SK-N-SH (cell line): ENCODE measurements at regions not wholly inside any gene's neighbourhood (a gene's known extent, or its start where the extent isn't known, plus 50 kb on each side); places are given as distances from the start of the nearest gene placed in this dataset.

Source experiments
- CTCF ChIA-PET: fragments of 300-600, 350-600 bp; formaldehyde crosslinking; extraction: SDS; loops from one replicate; lab custom pipeline; 2021; lab: Yijun Ruan, JAX
- POLR2A ChIA-PET: fragments of 350-600 bp; sonication (Branson Sonifier 250); formaldehyde crosslinking; extraction: SDS; loops from one replicate; lab custom pipeline; 2020; ENCODE audit warnings: antibody characterized with exemption, inconsistent platforms; lab: Yijun Ruan, JAX
- DNase-seq: peaks from one replicate; pipeline ENCODE4 v3.0.0; 2012
- H2AFZ ChIP-seq: fragments of 200-600 bp; sonication (generic); 2 replicates; pipeline ENCODE4 v1.8.1; 2016; ENCODE audit warnings: antibody characterized with exemption, mild to moderate bottlenecking, low read depth
- H3F3A ChIP-seq: fragments of 200-600 bp; sonication (generic); replicated peaks from 2 replicates; pipeline ENCODE3; 2016; ENCODE audit warnings: antibody characterized with exemption, mild to moderate bottlenecking; ENCODE audit not compliant: insufficient read depth
- H3K27ac ChIP-seq, 2 experiments: fragments of 200-500 bp in 1 of 2; fragments of 200-600 bp in 1 of 2; sonication (Bioruptor generic) in 1 of 2; sonication (generic), shearing (Covaris generic) in 1 of 2; 2 replicates each; pipeline versions ENCODE4 v1.5.1 to v1.6.1; 2014 to 2016; ENCODE audit warnings: low read depth in 2 of 2, inconsistent platforms in 1 of 2, low read length in 1 of 2, mild to moderate bottlenecking in 1 of 2, mixed read lengths in 1 of 2
- H3K27me3 ChIP-seq: fragments of 200-600 bp; sonication (generic), shearing (Covaris generic); 2 replicates; pipeline ENCODE4 v1.6.1; 2016; ENCODE audit warnings: mixed run types; ENCODE audit not compliant: insufficient read depth
- H3K36me3 ChIP-seq, 2 experiments: fragments of 200-500 bp in 1 of 2; fragments of 200-600 bp in 1 of 2; sonication (Bioruptor generic) in 1 of 2; sonication (generic) in 1 of 2; replicated peaks in 1 of 2; 2 replicates each; pipeline versions ENCODE3 to v1.5.1; 2014 to 2016; ENCODE audit warnings: low read length in 1 of 2, mild to moderate bottlenecking in 1 of 2; ENCODE audit not compliant: insufficient read depth in 2 of 2, control insufficient read depth in 1 of 2
- H3K4me1 ChIP-seq, 2 experiments: fragments of 200-500 bp in 1 of 2; fragments of 200-600 bp in 1 of 2; sonication (Bioruptor generic) in 1 of 2; sonication (generic), shearing (Covaris generic) in 1 of 2; 2 replicates each; pipeline versions ENCODE4 v1.5.1 to v1.6.1; 2014 to 2016; ENCODE audit warnings: low read depth in 1 of 2, low read length in 1 of 2, mixed run types in 1 of 2; ENCODE audit not compliant: insufficient read depth in 2 of 2, control insufficient read depth in 1 of 2
- H3K4me2 ChIP-seq: fragments of 200-600 bp; sonication (generic), shearing (Covaris generic); 2 replicates; pipeline ENCODE4 v1.6.1; 2017; ENCODE audit warnings: mixed run types
- H3K4me3 ChIP-seq, 2 experiments: fragments of 200-500 bp in 1 of 2; fragments of 200-600 bp in 1 of 2; sonication (Bioruptor generic) in 1 of 2; sonication (generic), shearing (Covaris generic) in 1 of 2; 2 replicates each; pipeline versions ENCODE4 v1.5.1 to v1.8.1; 2014 to 2016; ENCODE audit warnings: low read depth in 2 of 2, inconsistent platforms in 1 of 2, low read length in 1 of 2, mild to moderate bottlenecking in 1 of 2, mixed read lengths in 1 of 2, moderate library complexity in 1 of 2
- H3K79me2 ChIP-seq: fragments of 200-600 bp; sonication (generic); 2 replicates; pipeline ENCODE4 v1.8.1; 2017; ENCODE audit warnings: mild to moderate bottlenecking; ENCODE audit not compliant: insufficient read depth
- H3K9ac ChIP-seq: fragments of 200-600 bp; sonication (generic); 2 replicates; pipeline ENCODE4 v1.6.1; 2017; ENCODE audit warnings: mixed run types
- H3K9me2 ChIP-seq: fragments of 200-600 bp; sonication (generic); 2 replicates; pipeline ENCODE4 v1.6.1; 2017; ENCODE audit warnings: mixed run types
- H3K9me3 ChIP-seq: fragments of 200-600 bp; sonication (generic); 2 replicates; pipeline ENCODE4 v1.6.1; 2017; ENCODE audit warnings: mixed run types, mild to moderate bottlenecking, moderate library complexity
- H4K20me1 ChIP-seq: fragments of 200-600 bp; sonication (generic); 2 replicates; pipeline ENCODE4 v1.6.1; 2017; ENCODE audit warnings: mild to moderate bottlenecking, mixed run types; ENCODE audit not compliant: insufficient read depth
- EP300 ChIP-seq, 2 experiments: IDR thresholded peaks; 2 replicates each; pipeline versions ENCODE4 v1.4.0 to v1.6.1; 2012; ENCODE audit warnings: borderline replicate concordance in 1 of 2, low read depth in 1 of 2, low read length in 1 of 2
- EZH2phosphoT487 ChIP-seq: fragments of 200-600 bp; sonication (generic); IDR thresholded peaks from 2 replicates; pipeline ENCODE4 v1.6.1; 2017; ENCODE audit warnings: low read depth, mixed run types, mild to moderate bottlenecking, antibody characterized with exemption, moderate library complexity, borderline replicate concordance
- FOSL2 ChIP-seq: IDR thresholded peaks from 2 replicates; pipeline ENCODE4 v1.4.0; 2012; ENCODE audit warnings: low read depth, mild to moderate bottlenecking, moderate library complexity, borderline replicate concordance
- FOXJ3 ChIP-seq: sonication (generic); formaldehyde crosslinking; IDR thresholded peaks from 2 replicates; pipeline ENCODE4 v1.5.1; 2020; ENCODE audit warnings: mild to moderate bottlenecking, missing genetic modification reagents
- FOXM1 ChIP-seq: IDR thresholded peaks from 2 replicates; pipeline ENCODE4 v1.4.0; 2012; ENCODE audit warnings: low read depth, mild to moderate bottlenecking
- GABPA ChIP-seq: IDR thresholded peaks from 2 replicates; pipeline ENCODE4 v1.4.0; 2012; ENCODE audit warnings: low read depth, mild to moderate bottlenecking
- JUND ChIP-seq: IDR thresholded peaks from 2 replicates; pipeline ENCODE4 v1.4.0; 2012
- MEF2A ChIP-seq: IDR thresholded peaks from 2 replicates; pipeline ENCODE4 v1.4.0; 2012; ENCODE audit warnings: low read depth, borderline replicate concordance
- RFX5 ChIP-seq: IDR thresholded peaks from 2 replicates; pipeline ENCODE4 v1.6.1; 2012; ENCODE audit warnings: mild to moderate bottlenecking, improper control_type of control experiment, low read length
- SIN3A ChIP-seq: IDR thresholded peaks from 2 replicates; pipeline ENCODE4 v1.6.1; 2012; ENCODE audit warnings: low read depth, mild to moderate bottlenecking, low read length, moderate library complexity, borderline replicate concordance
- TAF1 ChIP-seq: IDR thresholded peaks from 2 replicates; pipeline ENCODE4 v1.6.1; 2012; ENCODE audit warnings: low read depth, mild to moderate bottlenecking, low read length, moderate library complexity, borderline replicate concordance
- TCF12 ChIP-seq: IDR thresholded peaks from 2 replicates; pipeline ENCODE4 v1.4.0; 2012
- YY1 ChIP-seq: IDR thresholded peaks from 2 replicates; pipeline ENCODE4 v1.4.0; 2012; ENCODE audit warnings: low read depth, mild to moderate bottlenecking
- WGBS: methylation state at CpG from one replicate; pipeline ENCODE4 v1.1.6; 2017; ENCODE audit warnings: low lambda C conversion rate; 5-methylcytosine and 5-hydroxymethylcytosine counted together
- TF ChIP-seq, protein P1 (sequence below): IDR thresholded peaks from 2 replicates; pipeline ENCODE4 v1.4.0; 2012; ENCODE audit warnings: low read depth, borderline replicate concordance
- TF ChIP-seq, protein P2 (sequence below): IDR thresholded peaks from 2 replicates; pipeline ENCODE4; 2012

GRCh38 chr10:60537697-60538096 is 148.0 kb upstream of the ANK3 start:
- ChIA-PET CTCF (no interaction called here), POLR2A (no interaction called here)
- 29% methylated on average over 1 of the region's 1 CpG for WGBS
- Histone ChIP-seq H3K9ac (no peak overlapping the region), H3K9me2 (no peaks in the 10 kb centered on the region), H3K9me3 (no peaks in the 10 kb centered on the region), H2AFZ (no peak overlapping the region), H3F3A (peaks cover 11% of the 10 kb centered on the region), H3K36me3 (no peaks in the 10 kb centered on the region), H4K20me1 (no peaks in the 10 kb centered on the region), H3K4me3 (no peak overlapping the region), H3K4me1 (peaks cover 0 to 11% of the 10 kb centered on the region in 2 experiments; a peak in 3 of 4 replicates), H3K27ac (no peak overlapping the region), H3K79me2 (no peaks in the 10 kb centered on the region), H3K4me2 (no peak overlapping the region), H3K27me3 (no peaks in the 10 kb centered on the region)
- DNase-seq, result no peak
- no peak for TF ChIP-seq TAF1
- TF ChIP-seq JUND, result peak; percentile 62
- TF ChIP-seq, protein P1, sequence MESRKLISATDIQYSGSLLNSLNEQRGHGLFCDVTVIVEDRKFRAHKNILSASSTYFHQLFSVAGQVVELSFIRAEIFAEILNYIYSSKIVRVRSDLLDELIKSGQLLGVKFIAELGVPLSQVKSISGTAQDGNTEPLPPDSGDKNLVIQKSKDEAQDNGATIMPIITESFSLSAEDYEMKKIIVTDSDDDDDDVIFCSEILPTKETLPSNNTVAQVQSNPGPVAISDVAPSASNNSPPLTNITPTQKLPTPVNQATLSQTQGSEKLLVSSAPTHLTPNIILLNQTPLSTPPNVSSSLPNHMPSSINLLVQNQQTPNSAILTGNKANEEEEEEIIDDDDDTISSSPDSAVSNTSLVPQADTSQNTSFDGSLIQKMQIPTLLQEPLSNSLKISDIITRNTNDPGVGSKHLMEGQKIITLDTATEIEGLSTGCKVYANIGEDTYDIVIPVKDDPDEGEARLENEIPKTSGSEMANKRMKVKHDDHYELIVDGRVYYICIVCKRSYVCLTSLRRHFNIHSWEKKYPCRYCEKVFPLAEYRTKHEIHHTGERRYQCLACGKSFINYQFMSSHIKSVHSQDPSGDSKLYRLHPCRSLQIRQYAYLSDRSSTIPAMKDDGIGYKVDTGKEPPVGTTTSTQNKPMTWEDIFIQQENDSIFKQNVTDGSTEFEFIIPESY, result no peak
- TF ChIP-seq, protein P2, sequence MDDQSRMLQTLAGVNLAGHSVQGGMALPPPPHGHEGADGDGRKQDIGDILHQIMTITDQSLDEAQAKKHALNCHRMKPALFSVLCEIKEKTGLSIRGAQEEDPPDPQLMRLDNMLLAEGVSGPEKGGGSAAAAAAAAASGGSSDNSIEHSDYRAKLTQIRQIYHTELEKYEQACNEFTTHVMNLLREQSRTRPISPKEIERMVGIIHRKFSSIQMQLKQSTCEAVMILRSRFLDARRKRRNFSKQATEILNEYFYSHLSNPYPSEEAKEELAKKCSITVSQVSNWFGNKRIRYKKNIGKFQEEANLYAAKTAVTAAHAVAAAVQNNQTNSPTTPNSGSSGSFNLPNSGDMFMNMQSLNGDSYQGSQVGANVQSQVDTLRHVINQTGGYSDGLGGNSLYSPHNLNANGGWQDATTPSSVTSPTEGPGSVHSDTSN, result no peak
- no peak for TF ChIP-seq FOXJ3 (CRISPR knock-in tag)
- no peak for TF ChIP-seq YY1
- peak; percentile 69; the same call in 1 of the 2 replicates for TF ChIP-seq FOSL2
- TF ChIP-seq FOXM1, result no peak
- TF ChIP-seq GABPA, result no peak
- no peak for TF ChIP-seq SIN3A

DNA sequence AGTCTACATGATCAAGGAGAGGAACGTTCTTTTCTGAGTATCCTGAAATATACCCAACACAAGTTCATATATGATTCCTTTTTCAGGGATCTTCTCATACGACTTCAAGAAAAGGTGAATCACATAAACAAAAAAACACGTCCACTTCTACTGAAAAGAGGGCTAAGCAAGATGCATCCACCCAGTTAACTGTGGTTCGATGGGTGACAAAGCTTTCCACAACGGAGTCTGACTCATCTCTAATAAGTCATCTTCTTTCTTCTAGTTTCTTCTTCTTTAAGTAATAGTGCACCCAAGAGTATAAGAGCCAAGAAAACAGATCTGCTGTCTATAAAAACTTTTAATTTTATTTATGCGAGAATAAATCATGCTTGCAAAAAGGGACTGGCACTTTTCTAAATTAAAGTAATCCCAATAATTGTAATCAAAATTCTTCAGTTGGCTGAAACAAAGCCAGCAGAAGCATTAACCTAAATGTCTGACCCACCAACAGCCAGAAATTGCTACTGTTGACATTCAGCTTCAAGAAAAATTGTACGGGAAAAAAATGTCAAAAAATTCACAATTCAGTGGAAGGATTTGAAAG is 146.9 kb upstream of the ANK3 start:
- no peaks in the 10 kb centered on the region for H3K36me3 ChIP-seq
- TF ChIP-seq RFX5 (no peak), MEF2A (no peak), EP300 (IDR thresholded peaks at IDR 0.05; ENCODE audit: borderline replicate concordance in 1 of 2, low read depth in 1 of 2, low read length in 1 of 2) (0 out of 4 replicates have a peak, but pooled peaks of 1 of the 2 experiments have one; percentile 2), EZH2phosphoT487 (no peak), TCF12 (peak; percentile 21; the same call in 1 of the 2 replicates), JUND (peak; percentile 68), FOSL2 (peak; percentile 73; the same call in 1 of the 2 replicates)
- peak overlapping the region in 1 of 2 experiments; percentile 23; a peak in 3 of 4 replicates for H3K27ac ChIP-seq
- no peaks in the 10 kb centered on the region for H4K20me1 ChIP-seq
- no peak overlapping the region for H3K9ac ChIP-seq
- H3F3A ChIP-seq, result peaks cover 11% of the 10 kb centered on the region
- ChIA-PET POLR2A (no interaction called here), CTCF (interaction anchor here (0.5 to 0.7 kb wide), 2 partner anchors 10 to 12 kb away, joined by 3 read pairs; no protein-coding TSS in a partner anchor)
- no peaks in the 10 kb centered on the region for H3K79me2 ChIP-seq
- 0 out of 2 replicates have a peak overlapping the region, but pooled peaks have one; percentile 0 for H2AFZ ChIP-seq
- WGBS, result 31% methylated on average over 7 of the region's 7 CpGs
- no peak for DNase-seq
- H3K4me2 ChIP-seq, result no peak overlapping the region; the same call in 1 of the 2 replicates
- H3K4me3 ChIP-seq, result no peak overlapping the region
- no peaks in the 10 kb centered on the region for H3K27me3 ChIP-seq
- no peaks in the 10 kb centered on the region for H3K9me3 ChIP-seq
- no peaks in the 10 kb centered on the region for H3K9me2 ChIP-seq
- H3K4me1 ChIP-seq, result peaks cover 0 to 6% of the 10 kb centered on the region in 2 experiments; a peak in 3 of 4 replicates
